ENCODE measurements at regions not wholly inside any gene's neighbourhood (a gene's known extent, or its start where the extent isn't known, plus 50 kb on each side); places are given as distances from the start of the nearest gene placed in this dataset.

DNA sequence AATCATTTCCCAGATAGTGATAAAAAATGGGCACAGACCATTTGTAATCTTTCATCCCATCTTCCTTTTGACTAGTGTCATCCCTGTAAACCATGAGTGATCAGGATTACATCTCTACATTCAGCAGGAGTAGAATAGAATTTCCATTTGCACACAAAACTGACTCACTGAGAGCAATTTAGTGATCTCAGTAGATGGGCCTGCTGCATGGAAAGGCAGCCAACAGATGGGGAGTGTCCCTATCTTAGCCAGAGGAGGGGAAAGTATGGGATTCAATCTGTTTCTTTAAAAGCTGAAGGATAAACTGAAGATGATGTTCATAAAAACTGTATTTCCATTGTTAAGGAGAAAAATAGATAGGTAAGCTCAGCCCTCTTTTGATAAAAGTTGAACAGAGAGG is 441.7 kb downstream of the ZNF521 start:
- DNase-seq, result no peak

DNA sequence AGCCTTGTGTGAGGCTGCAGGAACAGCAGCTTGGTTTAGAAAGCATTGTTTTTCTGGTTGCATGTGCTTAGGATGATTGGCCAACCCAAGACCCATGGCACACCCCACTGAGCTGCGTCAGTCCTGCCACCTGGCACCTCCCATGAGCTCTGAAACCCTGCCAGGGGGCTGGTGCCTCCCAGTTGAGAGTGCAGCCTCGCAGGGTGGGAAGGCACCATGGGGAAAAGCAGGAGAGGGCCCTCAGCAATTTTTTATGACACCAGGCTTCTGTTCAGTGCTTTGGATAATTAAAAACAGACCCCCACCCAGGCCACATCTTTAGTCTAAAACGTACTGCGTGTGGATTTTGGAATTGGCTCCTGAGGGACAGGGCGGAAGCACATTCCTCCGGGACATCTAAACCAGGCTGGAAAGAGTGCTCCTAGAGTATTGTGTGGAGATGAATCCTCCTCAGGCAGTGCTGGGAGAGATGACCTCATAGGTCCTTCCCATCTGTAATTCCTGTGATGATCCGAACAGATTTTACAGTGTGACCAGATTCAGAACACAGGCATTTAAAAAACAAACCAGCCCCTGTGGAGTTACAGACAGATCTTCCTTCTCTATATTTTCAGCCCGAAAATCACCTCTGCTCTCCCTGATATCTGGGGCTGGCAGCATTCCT is 438.3 kb downstream of the ZNF521 start:
- no peak for DNase-seq

DNA sequence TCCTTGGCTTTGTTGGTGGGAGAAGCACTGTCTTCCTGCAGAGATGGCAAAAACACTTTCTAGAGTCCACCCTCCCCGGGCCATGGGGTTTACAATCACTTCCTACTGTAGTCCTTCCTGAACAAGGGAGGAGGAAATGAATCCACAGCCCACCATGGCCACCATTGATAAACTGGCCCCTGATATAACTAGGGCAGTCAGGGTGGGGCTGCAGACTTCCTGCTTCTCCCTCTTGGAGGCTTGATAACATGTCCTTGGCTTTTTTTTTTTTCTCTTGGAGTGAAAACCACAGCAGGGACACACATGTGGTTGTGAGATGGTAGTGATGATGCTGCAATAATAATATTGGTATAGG is 437.8 kb downstream of the ZNF521 start:
- DNase-seq, result no peak

DNA sequence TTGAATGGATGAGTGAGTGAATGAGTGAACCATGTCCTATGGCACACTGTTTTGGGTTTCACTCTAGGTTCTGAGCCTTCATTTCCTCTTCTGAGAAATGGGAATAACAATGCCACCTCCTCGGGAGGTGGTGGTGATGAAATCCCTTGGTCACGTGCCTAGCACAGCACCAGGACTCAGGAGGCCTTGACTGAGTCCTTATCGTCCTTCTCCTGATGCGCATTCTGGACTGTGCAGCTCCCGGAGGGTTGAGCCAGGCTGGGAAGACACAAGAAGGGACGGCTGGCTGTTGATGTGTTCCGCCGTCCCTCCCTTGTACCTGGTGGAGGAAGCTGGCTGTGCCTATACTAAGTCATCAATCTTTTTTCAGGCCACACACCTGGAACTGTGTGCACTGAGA is 437.3 kb downstream of the ZNF521 start:
- DNase-seq, result no peak

DNA sequence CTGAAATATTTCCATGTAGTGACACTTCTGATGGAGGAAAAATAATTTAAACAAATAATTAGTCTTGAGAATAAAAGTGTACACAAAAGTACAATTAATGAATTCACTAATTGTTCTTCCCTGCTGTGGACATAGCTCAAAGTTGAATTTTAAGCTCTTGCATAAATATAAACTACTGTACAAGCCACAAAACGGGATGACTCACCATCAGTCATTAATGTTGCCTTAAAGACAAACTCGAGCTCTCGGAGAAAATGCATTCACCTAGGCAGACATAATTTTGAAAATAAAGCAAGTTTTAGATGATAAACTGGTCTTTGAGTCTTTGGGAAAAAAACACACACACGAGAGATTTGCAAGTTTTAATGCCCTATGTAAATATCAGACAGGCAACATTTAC is 436.4 kb downstream of the ZNF521 start:
- no peak for DNase-seq

DNA sequence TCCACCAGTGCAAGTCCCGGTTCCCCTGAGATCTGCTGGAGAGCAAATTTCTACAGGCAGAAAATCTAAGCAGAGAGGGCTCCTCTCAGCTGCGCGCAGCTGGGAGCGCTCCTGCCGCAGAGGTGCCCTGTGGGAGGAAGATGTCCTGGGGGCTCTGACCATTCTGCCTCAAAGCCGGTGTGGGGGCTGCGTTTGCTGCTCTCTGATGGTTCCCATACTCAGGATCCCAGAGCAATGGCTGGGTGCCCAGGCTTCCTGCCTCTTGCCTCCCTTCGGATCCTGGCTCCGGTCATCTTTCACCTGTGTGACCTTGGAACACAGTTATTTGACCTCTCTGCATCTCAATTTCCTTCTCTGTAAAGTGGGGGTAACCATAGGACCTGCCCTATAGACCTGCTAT is 434.2 kb downstream of the ZNF521 start:
- DNase-seq, result no peak

DNA sequence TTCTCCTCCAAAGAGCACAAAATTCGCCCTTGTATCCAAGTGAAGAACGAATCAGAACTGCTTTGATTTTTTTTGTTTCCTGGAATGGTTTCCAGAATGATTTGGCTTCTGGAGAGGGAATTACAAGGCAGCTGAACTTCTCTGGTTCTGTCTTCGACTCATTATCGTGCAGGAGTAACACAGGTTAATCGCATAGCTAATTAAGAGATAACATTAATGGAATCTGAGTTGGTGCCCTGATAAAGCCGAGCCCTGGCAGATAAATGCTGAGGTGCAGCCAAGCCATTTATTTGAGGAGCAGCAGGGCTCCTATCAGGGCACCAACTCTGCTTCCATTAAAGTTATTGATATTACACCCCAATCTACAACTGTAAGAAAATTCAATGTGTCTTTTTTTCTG is 433.7 kb downstream of the ZNF521 start:
- DNase-seq, result no peak

DNA sequence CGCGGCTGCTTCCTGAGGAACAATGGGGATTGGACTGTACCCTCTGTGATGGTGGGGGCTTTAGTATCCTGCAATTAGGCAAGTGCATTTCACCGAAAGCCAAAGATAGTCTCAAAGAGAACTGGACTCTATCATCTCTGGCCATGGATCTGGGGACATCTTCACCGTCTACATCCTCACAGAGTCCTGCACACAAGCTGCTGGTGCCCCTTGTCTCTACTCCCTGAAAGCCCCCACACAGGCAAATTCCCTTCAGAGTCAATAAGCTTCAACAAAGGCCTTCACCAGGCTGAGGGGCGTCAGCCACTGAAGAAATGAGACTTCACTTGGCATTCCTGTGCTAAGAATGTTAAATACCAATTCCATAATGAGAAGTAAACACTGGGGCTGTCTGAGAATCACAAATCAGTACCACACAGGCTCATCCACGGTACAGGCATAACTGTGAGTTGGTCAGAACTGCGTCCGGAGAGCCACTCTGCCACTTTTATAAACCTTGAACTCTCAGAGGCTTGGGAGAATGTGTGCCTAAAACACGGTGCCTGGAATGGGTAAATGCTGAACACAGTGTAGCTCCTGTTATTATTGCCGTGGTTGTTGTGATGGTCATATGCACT is 432.7 kb downstream of the ZNF521 start:
- DNase-seq, result no peak

DNA sequence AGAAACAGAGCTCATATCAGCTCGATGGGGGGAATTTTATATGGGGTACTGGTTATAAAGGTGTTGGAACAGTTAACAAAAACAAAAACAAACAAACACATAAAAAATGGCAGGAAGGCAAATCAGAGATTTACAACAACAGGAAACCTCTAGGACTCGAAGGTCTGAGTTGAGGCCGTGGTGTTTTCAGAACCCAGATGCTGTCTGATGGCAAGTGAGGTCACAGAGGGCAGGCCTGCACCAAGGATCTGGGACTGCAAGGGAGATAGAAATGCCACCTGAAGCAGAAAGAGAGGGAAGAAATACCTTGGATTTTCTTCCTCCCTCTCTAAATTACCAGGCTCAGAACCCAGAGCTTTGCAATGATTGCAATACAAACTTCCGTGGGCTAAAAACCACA is 429.5 kb downstream of the ZNF521 start:
- DNase-seq, result no peak

DNA sequence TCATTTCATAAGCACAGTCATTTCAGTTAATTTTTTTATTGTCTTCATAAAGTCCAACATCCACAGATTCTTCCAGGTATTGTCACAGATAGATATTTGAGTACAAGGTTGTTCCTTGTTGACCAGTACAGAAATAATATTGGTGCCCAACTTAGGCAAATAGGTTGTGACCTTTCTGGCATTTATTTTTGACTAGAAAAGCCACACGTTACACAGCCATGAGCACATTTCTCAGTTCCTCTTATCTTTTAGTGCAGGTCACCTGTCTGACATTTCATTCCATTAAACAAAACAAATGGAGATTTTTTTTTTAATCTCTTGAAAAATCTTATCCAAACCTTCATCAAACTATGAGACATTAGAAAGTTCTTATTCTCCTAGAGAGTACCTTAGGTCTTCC is 428.8 kb downstream of the ZNF521 start:
- no peak for DNase-seq

DNA sequence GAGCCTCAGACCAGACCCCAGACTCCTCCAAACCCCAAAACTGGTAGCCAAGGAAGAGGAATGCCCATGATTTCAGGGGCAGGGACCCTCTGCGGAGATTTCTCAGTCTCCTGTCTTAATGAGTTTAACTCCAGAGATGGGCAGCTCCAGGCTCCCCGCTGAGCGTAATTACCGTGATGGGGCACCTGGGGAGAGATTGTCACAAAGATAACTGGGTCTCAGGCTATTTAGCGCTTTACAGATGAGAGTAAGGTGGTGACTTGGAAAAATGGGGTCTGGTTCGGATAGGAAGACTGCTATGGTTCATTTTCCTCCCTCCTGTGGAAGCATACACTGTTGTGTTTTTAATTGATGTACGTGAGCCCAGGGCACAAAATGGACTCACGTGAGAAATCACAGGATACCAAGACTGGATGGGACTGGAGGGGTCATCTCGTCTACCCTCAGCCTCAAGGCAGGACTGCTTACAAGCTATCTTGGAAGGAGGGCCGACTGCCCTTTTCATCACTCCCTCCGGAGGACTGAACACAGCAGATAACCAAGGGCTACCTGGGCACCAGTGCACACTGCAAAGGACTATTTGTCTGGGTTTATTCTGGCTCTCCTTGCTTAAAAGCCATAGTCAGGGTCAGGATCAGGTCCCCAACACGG is 427.8 kb downstream of the ZNF521 start:
- DNase-seq, result no peak

DNA sequence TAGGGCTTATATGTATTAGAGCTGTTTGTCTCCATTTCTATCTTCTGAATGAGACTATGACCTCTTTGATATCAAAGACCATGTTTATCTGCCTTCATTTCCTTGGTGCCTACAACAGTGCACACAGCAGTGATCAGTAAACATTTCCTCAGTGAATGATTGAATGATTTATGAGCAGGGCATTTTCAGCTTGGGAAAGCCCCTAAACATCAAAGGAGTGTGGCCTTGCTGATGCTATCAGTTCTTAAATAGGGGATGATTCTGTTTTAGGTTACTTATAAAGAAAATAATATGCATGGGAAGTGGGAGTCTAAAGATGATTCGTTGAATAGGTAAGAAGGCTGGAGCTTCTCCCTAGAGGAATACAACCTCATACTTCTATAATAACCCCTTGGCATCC is 425.3 kb downstream of the ZNF521 start:
- no peak for DNase-seq

DNA sequence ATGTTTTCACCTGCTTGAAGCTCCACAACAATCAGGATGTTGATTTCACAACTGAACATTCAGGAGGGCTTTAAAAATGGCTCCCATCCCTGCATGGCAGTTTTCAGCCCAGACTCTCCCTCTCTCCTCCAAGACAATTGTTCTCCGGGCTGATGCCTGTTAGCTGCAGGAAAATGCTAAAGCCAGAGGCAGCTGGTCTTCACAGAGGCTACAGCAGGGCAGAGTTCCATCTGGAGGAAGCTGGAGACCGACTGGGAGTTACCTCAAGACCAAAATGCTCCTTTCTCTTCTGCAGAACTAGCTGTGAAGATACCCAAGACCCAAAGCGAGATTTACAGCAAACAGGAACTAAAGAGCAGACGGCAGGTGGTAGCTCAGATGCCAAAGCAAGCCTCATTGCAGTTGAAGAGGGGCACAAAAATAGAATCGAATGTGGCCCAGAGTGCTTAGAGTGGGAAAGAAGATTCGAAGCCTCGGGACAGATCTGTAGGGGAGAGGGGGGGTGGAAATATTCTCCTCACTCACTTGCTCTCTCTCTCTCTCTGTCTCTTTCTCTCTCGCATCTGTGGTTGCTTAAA is 423.6 kb downstream of the ZNF521 start:
- DNase-seq, result no peak

DNA sequence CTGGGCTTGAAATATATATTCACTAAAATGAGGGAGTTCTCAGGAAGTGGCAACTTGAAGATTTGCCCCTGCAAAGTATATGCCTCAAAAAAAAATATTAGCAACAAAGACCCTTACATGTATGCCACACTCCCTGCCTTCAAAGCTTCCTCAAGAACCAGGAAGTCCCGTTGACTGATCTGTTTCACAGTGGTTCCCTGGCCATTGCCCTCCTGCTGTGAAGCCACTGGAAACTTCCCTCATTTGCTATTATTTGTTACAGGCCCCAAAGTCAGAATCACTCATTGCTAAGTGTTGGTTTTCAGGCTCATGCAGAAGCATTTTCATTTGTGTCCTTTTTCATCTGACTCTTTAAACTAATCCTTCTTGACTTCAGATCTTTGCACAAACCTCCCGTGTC is 421.5 kb downstream of the ZNF521 start:
- DNase-seq, result no peak

DNA sequence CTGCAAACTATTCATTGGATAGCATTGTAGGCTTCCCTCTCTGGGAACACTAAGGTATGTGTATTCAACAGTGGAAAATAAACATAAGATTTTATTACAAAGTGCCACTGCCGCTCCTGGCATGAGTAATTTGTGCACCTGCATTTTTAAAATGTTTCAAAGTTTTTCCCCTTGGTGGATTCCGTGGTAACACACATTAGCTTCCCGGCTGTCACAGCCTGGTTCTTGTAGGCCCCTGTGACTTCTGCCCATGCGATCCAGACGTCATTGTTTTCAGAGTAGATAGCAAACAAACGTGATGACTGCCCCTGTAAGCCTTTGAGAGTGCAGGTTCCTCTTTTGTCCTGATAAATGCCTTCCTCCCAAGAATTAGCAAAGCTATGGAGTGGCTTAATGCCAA is 421.0 kb downstream of the ZNF521 start:
- no peak for DNase-seq

DNA sequence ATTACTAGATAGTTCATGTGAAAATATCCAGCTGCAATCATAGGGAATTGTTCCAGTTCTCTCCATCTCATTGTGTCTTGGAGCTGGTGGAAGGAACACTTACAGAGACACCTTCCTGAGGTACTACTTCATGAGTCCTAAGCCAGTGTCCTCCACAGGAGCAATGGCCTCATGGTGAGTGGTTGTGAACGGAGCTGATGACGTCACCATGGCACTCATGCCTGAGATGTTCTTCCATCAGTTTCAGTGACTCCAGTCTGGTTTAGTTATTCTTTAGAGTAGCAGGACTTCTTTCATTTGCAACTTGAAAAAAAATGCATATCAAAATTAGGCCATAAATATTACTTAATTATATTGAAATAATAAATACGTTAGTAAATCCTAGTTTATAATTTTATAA is 418.6 kb downstream of the ZNF521 start:
- no peak for DNase-seq

DNA sequence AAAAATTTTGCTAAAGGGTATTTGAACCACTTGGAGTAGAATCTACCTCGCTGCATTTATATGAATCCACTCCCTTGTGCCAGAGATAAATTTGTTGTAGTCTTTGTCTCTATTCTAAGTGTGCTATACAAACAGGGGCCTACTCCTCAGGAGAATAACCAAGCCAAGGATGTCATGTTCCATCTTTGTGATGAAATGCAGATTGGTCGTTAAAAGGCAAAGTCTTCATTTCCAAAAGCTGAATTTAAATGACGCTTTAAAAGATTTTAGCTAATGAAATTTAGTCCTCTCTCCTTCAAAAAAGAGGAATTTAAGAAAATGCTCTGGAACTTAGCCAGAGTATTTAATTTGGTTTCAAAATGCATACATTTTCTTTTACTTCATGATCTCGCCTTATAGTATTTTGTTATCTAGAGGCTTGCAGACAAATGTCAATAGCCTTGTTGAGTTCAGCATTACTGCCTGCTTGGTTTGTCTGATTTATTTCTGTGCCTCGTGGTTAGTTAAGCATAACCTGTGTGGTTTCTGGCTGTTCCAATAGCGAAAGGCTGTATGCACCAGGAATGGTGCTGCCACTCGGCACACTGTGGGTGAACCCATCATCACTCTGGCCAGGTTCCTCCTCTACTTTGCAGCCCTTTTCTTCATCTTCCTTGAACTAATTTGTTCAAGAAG is 417.6 kb downstream of the ZNF521 start:
- DNase-seq, result no peak

DNA sequence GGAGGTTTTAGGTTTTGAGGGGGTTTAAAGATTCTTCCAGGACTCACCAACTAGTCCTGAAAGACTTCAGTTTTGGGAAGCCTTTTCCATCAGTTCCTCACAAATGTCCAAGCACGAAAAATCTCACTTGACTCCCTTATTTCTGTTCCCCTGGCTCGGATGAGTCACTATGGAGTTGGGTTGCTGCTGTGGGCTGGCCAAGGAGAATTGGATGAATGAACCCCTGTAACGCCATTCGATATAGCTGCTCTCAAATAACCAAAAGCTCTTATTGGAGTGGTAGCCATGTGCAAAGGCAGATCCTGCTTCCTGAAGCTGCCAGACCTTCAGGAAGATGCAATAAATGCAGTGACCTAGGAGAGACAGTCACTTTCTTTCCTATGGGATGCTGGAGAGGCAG is 417.0 kb downstream of the ZNF521 start:
- no peak for DNase-seq

DNA sequence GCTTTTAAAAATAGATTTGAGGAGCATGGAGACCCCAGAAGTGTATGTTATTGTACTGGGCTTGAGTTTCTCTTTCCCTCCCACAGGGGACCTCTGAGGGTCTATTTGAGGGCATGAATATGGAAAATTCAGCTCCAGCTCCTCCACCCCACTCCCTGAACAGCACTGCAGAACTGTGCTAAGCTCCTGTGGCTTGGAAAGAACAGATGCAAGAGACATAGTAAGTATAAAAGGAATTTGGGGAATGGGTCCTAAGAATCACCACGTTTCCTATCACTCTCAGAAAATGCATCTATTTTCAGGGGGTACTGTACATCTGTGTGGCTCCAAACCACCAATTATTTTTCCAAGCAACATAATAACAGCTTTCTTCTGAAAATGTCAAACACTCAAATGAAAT is 416.1 kb downstream of the ZNF521 start:
- DNase-seq, result no peak

DNA sequence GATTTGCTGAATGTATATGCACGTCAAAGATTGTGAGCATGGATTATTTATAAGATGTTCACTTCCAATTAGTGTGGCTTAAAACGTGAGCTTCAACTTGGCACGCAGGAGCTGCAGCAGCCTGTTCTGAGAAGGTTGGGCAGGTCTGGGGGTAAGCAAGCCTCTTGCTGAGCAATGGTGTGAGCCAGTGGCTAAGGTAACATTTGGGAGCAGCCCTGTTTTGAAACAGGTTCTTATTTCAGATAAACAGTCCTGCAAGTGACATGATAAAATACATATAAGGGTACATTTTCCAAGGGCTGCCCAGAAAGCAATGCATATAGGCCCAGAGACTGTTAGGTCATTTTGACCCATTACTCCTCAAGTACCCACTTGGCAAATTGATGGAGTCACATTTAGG is 415.3 kb downstream of the ZNF521 start:
- no peak for DNase-seq

DNA sequence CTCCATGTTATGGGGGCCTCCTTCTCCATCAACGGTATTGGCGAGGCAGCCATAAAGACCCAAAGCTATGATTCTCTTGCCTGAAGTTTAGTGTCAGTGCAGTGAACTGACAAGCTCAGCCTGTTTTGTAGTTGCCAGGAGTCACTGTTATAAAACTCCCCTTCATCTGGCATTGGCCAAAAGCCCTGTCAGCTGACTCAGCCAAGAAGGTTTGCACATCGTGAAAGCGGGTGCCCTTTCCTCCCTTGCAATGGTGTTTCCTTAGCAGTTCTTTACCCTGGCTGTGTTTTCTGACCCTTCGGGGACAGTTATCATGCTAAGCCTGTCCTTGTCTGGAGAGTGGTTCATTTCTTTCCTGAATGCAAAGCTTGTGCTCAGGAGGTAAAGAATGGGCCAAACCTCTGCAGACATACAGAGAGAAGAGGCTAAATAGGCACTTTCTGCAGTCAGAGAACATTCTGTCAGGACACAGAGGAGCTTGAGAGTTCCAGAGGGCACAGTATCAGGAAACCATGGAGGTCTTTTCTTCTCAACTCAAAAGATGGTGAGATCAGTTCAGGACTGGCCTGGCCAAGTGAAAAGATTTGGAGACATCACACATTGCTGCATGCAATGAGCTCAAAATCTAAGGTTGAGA is 414.2 kb downstream of the ZNF521 start:
- DNase-seq, result no peak

DNA sequence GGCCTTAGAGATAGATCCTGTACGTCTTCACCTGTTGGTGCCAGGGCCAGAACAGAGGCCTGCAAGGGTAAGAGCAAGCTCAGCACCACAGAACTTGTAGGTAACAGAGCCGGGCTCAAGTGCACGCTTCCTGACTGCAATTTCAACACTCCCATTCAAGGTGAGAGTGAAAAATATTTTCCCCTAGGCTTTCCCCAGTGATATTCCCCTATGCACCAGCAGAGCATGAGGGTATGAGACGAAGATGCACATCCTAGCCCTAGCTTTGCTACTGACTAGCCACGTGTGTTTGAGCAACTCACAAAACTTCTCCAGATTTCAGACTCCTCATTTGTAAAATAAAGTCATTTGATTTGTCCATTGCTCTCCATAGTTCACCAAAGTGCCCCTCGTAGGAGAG is 411.6 kb downstream of the ZNF521 start:
- no peak for DNase-seq
